HL-60 (cell line): ENCODE measurements at regions not wholly inside any gene's neighbourhood (a gene's known extent, or its start where the extent isn't known, plus 50 kb on each side); places are given as distances from the start of the nearest gene placed in this dataset.

Experiments used
- DNase-seq, 2 experiments: peaks; one replicate each; pipeline ENCODE4 v3.0.0-alpha.2; 2010 to 2020; ENCODE audit warnings: low read depth in 1 of 2, low spot score in 1 of 2
- H3K27ac ChIP-seq: fragments of 250-450 bp; sonication (Bioruptor Pico); replicated peaks from 2 replicates; pipeline ENCODE4 v1.5.1; 2020; ENCODE audit warnings: mild to moderate bottlenecking, moderate library complexity
- H3K27me3 ChIP-seq: fragments of 250-450 bp; sonication (Bioruptor Pico); 2 replicates; pipeline ENCODE4 v1.5.1; 2021; ENCODE audit warnings: mild to moderate bottlenecking, moderate library complexity; ENCODE audit not compliant: insufficient read depth, poor library complexity, severe bottlenecking
- H3K4me3 ChIP-seq: replicated peaks from 2 replicates; pipeline ENCODE4 v1.5.1; 2011; ENCODE audit warnings: mild to moderate bottlenecking, control low read depth, low read length; ENCODE audit not compliant: insufficient read depth
- GABPA ChIP-seq: IDR thresholded peaks from 2 replicates; pipeline ENCODE4 v1.6.1; 2012; ENCODE audit warnings: low read depth
- POLR2AphosphoS5 ChIP-seq: IDR thresholded peaks from 2 replicates; pipeline ENCODE4 v1.6.1; 2012; ENCODE audit warnings: low read depth
- REST ChIP-seq: IDR thresholded peaks from 2 replicates; pipeline ENCODE4 v1.6.1; 2012; ENCODE audit warnings: low read depth; ENCODE audit not compliant: insufficient replicate concordance
- SPI1 ChIP-seq: IDR thresholded peaks from 2 replicates; pipeline ENCODE4 v1.6.1; 2012; ENCODE audit warnings: low read depth, mild to moderate bottlenecking, borderline replicate concordance
- TF ChIP-seq, protein P1 (sequence below): IDR thresholded peaks from one replicate; pipeline ENCODE4 v1.5.1; 2011; ENCODE audit warnings: low read length, control low read depth, inconsistent platforms; ENCODE audit not compliant: insufficient read depth

- Histone ChIP-seq H3K27ac (no peak overlapping the region), H3K4me3 (no peak overlapping the region), H3K27me3 (no peaks in the 10 kb centered on the region)
- no peak for DNase-seq
- TF ChIP-seq, protein P1, sequence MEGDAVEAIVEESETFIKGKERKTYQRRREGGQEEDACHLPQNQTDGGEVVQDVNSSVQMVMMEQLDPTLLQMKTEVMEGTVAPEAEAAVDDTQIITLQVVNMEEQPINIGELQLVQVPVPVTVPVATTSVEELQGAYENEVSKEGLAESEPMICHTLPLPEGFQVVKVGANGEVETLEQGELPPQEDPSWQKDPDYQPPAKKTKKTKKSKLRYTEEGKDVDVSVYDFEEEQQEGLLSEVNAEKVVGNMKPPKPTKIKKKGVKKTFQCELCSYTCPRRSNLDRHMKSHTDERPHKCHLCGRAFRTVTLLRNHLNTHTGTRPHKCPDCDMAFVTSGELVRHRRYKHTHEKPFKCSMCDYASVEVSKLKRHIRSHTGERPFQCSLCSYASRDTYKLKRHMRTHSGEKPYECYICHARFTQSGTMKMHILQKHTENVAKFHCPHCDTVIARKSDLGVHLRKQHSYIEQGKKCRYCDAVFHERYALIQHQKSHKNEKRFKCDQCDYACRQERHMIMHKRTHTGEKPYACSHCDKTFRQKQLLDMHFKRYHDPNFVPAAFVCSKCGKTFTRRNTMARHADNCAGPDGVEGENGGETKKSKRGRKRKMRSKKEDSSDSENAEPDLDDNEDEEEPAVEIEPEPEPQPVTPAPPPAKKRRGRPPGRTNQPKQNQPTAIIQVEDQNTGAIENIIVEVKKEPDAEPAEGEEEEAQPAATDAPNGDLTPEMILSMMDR: no peak
- no peak for TF ChIP-seq REST
- no peak for TF ChIP-seq POLR2AphosphoS5
- TF ChIP-seq SPI1: no peak
These were observed 211.9 kb downstream of the MYCN start for GRCh38 chr2:16152071-16152927.

DNA sequence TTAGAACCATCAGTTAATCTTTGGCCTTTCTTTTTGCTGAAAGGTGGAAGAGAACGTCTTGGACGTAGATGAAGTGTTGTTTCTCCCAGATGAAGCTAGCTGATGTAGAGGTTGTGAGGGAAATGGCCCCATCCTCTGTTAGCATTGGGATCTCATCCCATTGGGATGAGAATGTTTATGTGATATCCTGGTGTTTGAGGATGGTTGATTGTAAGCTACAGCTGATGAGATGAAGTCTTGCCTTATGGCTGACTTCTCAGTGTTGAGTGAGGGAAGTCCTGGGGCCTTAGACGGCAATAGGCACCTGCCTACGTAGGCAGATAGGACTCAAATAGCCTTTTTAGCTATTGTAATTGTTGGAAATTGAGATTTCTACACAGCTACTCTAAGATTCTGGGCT lies 211.3 kb downstream of the MYCN start:
- no peak for DNase-seq
- H3K27me3 ChIP-seq: no peaks in the 10 kb centered on the region
- H3K27ac ChIP-seq: no peak overlapping the region
- H3K4me3 ChIP-seq: no peak overlapping the region
- TF ChIP-seq REST (no peak), POLR2AphosphoS5 (no peak), GABPA (no peak), SPI1 (no peak)
- TF ChIP-seq, protein P1: no peak

- DNase-seq: no peak
These were observed 210.9 kb downstream of the MYCN start for GRCh38 chr2:16151281-16151570.

More at GRCh38 chr2:16151281-16151570, 210.9 kb downstream of the MYCN start:
- Histone ChIP-seq H3K4me3 (no peak overlapping the region), H3K27ac (no peak overlapping the region), H3K27me3 (no peaks in the 10 kb centered on the region)
- TF ChIP-seq GABPA: no peak
- TF ChIP-seq, protein P1: no peak
